PC-3 (cell line): ENCODE measurements at regions not wholly inside any gene's neighbourhood (a gene's known extent, or its start where the extent isn't known, plus 50 kb on each side); places are given as distances from the start of the nearest gene placed in this dataset.

Experiments used
- ATAC-seq: fragments of 200-7000 bp; cut with Tn5 transposase; 2 replicates; pipeline ENCODE4 v1.9.1; 2020; ENCODE audit warnings: mild to moderate bottlenecking, moderate library complexity
- BruUV-seq: library from RNA; stranded (reverse); fragments of 400-500 nt; replicated peaks from 2 replicates; lab custom pipeline; 2021; lab: Mats Ljungman, UMichigan
- CTCF ChIA-PET: fragments of 300-600 bp; sonication (Branson Sonifier 250); formaldehyde crosslinking; loops from one replicate; lab custom pipeline; 2022; ENCODE audit warnings: antibody characterized with exemption; lab: Charles Lee
- POLR2A ChIA-PET: fragments of 300-600 bp; sonication (Branson Sonifier 250); formaldehyde crosslinking; loops from one replicate; lab custom pipeline; 2022; ENCODE audit warnings: antibody characterized with exemption; ENCODE audit not compliant: unreplicated experiment; lab: Charles Lee
- DNase-seq: peaks from one replicate; pipeline ENCODE4 v3.0.0-alpha.2; 2015
- H2AFZ ChIP-seq: fragments of 300-600 bp; sonication (generic); 2 replicates; pipeline ENCODE4 v1.6.0; 2016; ENCODE audit warnings: antibody characterized with exemption, low read length
- H3F3A ChIP-seq: fragments of 300-600 bp; sonication (generic); one replicate; pipeline ENCODE4 v1.6.0; 2017; ENCODE audit warnings: antibody characterized with exemption, low read length, control low read depth, mild to moderate bottlenecking; ENCODE audit not compliant: unreplicated experiment
- H3K27ac ChIP-seq: fragments of 300-600 bp; sonication (generic); 2 replicates; pipeline ENCODE4 v1.5.1; 2016; ENCODE audit warnings: mild to moderate bottlenecking, low read length
- H3K27me3 ChIP-seq: fragments of 300-600 bp; sonication (generic); 2 replicates; pipeline ENCODE4 v1.6.1; 2016; ENCODE audit warnings: low read length, mixed read lengths
- H3K36me3 ChIP-seq: fragments of 300-600 bp; sonication (generic); 2 replicates; pipeline ENCODE4 v1.6.1; 2016; ENCODE audit warnings: low read depth, mixed run types, low read length, mixed read lengths
- H3K4me1 ChIP-seq: fragments of 300-600 bp; sonication (generic); 2 replicates; pipeline ENCODE4 v1.5.1; 2016; ENCODE audit warnings: low read length; ENCODE audit not compliant: insufficient read depth
- H3K4me2 ChIP-seq: fragments of 300-600 bp; sonication (generic); 2 replicates; pipeline ENCODE4 v1.6.0; 2016; ENCODE audit warnings: low read length
- H3K4me3 ChIP-seq: fragments of 300-600 bp; sonication (generic); 2 replicates; pipeline ENCODE4 v1.5.1; 2016; ENCODE audit warnings: mild to moderate bottlenecking, low read length, mixed read lengths
- H3K79me2 ChIP-seq: fragments of 300-600 bp; sonication (generic); 2 replicates; pipeline ENCODE4 v1.6.1; 2017; ENCODE audit warnings: low read length, mixed read lengths
- H3K9ac ChIP-seq: fragments of 300-600 bp; sonication (generic); 2 replicates; pipeline ENCODE4 v1.6.0; 2016; ENCODE audit warnings: mild to moderate bottlenecking, low read length
- H3K9me2 ChIP-seq: fragments of 300-600 bp; sonication (generic); replicated peaks from 2 replicates; pipeline ENCODE4 v1.6.1; 2016; ENCODE audit warnings: mixed run types, low read length, mixed read lengths
- H3K9me3 ChIP-seq: fragments of 300-600 bp; sonication (generic); 2 replicates; pipeline ENCODE4 v1.6.1; 2016; ENCODE audit warnings: low read length, mixed read lengths
- H4K20me1 ChIP-seq: fragments of 300-600 bp; sonication (generic); 2 replicates; pipeline ENCODE4 v1.6.1; 2016; ENCODE audit warnings: low read length, mixed read lengths
- CTCF ChIP-seq: fragments of 300-600 bp; sonication (generic); conservative IDR thresholded peaks from 2 replicates; pipeline ENCODE4 v1.5.1; 2017; ENCODE audit warnings: antibody characterized with exemption, low read depth, mild to moderate bottlenecking, low read length
- EZH2 ChIP-seq: fragments of 300-600 bp; sonication (generic); IDR thresholded peaks from one replicate; pipeline ENCODE4 v1.6.1; 2017; ENCODE audit warnings: antibody characterized with exemption, mild to moderate bottlenecking, low read length; ENCODE audit not compliant: unreplicated experiment
- EZH2phosphoT487 ChIP-seq: fragments of 300-600 bp; sonication (generic); IDR thresholded peaks from 2 replicates; pipeline ENCODE4 v1.6.1; 2018; ENCODE audit warnings: mild to moderate bottlenecking, antibody characterized with exemption, low read length, borderline replicate concordance
- intact Hi-C: fragments of 100-400 bp; cut with micrococcal nuclease; formaldehyde crosslinking; loops from 2 replicates; pipeline ENCODE4 v1.9.0; 2023

DNA sequence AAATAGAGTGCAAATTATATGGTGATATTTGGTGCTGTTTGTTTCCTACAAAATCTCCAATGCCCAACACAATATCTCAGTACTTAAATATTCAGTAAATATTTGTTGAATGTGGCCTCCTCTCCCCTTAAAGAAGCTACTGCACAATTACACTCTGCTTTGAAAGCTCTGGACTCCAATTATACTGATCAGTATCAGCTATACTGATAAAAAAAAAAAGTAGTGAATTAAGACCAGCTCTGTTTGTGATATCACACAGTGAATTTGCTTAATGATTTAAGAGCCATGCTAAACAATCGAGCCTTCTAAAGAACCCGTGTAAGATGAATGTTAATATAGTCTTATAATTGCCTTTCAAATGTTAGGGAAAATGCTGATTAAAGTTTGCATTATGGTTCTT is 543.2 kb upstream of the API5 start:
- no peaks in the 10 kb centered on the region for H3K79me2 ChIP-seq
- ATAC-seq (no peak), DNase-seq (no peak)
- BruUV-seq, result no TSS peak
- no peaks in the 10 kb centered on the region for H3K9me3 ChIP-seq
- intact Hi-C loops, result no loop called here
- no peaks in the 10 kb centered on the region for H3K27me3 ChIP-seq
- no peaks in the 10 kb centered on the region for H3K4me1 ChIP-seq
- no peak overlapping the region for H3K4me3 ChIP-seq
- no peaks in the 10 kb centered on the region for H4K20me1 ChIP-seq
- H2AFZ ChIP-seq, result no peak overlapping the region
- H3K9me2 ChIP-seq, result no peaks in the 10 kb centered on the region
- no peaks in the 10 kb centered on the region for H3K36me3 ChIP-seq
- no peaks in the 10 kb centered on the region for H3F3A ChIP-seq
- H3K4me2 ChIP-seq, result no peak overlapping the region
- POLR2A ChIA-PET, result no interaction called here
- no peak overlapping the region for H3K27ac ChIP-seq
- H3K9ac ChIP-seq, result no peak overlapping the region
- CTCF ChIA-PET, result no interaction called here
- no peak for TF ChIP-seq EZH2
- TF ChIP-seq EZH2phosphoT487, result no peak
- TF ChIP-seq CTCF, result no peak

- no peak; the same call in 1 of the 2 replicates for ATAC-seq
- TF ChIP-seq CTCF, result peak; percentile 62
- no peak for TF ChIP-seq EZH2
- no peak for TF ChIP-seq EZH2phosphoT487
- ChIA-PET POLR2A (no interaction called here), CTCF (no interaction called here)
- Histone ChIP-seq H2AFZ (no peak overlapping the region), H3F3A (no peaks in the 10 kb centered on the region), H3K4me1 (no peaks in the 10 kb centered on the region), H3K27me3 (no peaks in the 10 kb centered on the region), H3K4me2 (no peak overlapping the region), H3K9ac (no peak overlapping the region), H4K20me1 (no peaks in the 10 kb centered on the region), H3K36me3 (no peaks in the 10 kb centered on the region), H3K9me3 (no peaks in the 10 kb centered on the region), H3K79me2 (no peaks in the 10 kb centered on the region), H3K4me3 (no peak overlapping the region), H3K9me2 (no peaks in the 10 kb centered on the region), H3K27ac (no peak overlapping the region)
- BruUV-seq, result no TSS peak
- intact Hi-C loops, result no loop called here
- DNase-seq, result peak; percentile 36
These were observed 541.2 kb upstream of the API5 start for GRCh38 chr11:42770444-42771065.

DNA sequence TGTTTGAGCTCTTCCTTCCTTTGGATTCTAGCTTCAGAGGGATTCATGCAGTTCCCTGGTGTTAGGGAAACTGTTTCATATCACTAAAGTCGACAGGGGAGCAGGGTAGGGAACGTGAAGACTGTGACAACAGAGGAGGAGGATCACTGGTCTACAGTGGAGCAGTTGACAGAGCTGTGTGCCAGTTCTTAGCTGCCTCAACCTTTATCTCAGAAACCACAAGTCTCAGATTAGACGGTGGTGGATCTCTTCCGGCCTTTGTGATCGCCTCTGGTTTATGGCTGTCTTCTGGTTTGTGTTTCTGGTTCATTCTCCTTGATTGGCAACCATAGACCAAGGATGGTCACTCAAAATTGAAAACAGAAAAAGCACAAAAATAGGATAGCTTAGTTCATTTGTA is 538.9 kb upstream of the API5 start:
- H3K27me3 ChIP-seq, result no peaks in the 10 kb centered on the region
- no peak overlapping the region for H3K9ac ChIP-seq
- H3K4me2 ChIP-seq, result no peak overlapping the region
- H3F3A ChIP-seq, result no peaks in the 10 kb centered on the region
- H4K20me1 ChIP-seq, result no peaks in the 10 kb centered on the region
- H3K36me3 ChIP-seq, result no peaks in the 10 kb centered on the region
- no peaks in the 10 kb centered on the region for H3K79me2 ChIP-seq
- no peaks in the 10 kb centered on the region for H3K9me2 ChIP-seq
- POLR2A ChIA-PET, result no interaction called here
- CTCF ChIA-PET, result no interaction called here
- no peak overlapping the region for H2AFZ ChIP-seq
- TF ChIP-seq EZH2phosphoT487 (no peak), EZH2 (no peak), CTCF (no peak)
- no peak overlapping the region for H3K27ac ChIP-seq
- H3K4me3 ChIP-seq, result no peak overlapping the region
- ATAC-seq (no peak), DNase-seq (no peak)
- BruUV-seq, result no TSS peak
- H3K4me1 ChIP-seq, result no peaks in the 10 kb centered on the region
- H3K9me3 ChIP-seq, result no peaks in the 10 kb centered on the region
- intact Hi-C loops, result no loop called here
